Activated naive CD8-positive, alpha-beta T cell (primary cell): ENCODE measurements at regions not wholly inside any gene's neighbourhood (a gene's known extent, or its start where the extent isn't known, plus 50 kb on each side); places are given as distances from the start of the nearest gene placed in this dataset.

Experiments
- H3K27ac Mint-ChIP-seq: one replicate; pipeline ENCODE4 v1.8.0; 2021; ENCODE audit warnings: mixed read lengths
- H3K27me3 Mint-ChIP-seq: one replicate; pipeline ENCODE4 v1.8.0; 2021; ENCODE audit warnings: mixed read lengths
- H3K36me3 Mint-ChIP-seq: one replicate; pipeline ENCODE4 v1.8.0; 2021; ENCODE audit warnings: mixed read lengths
- H3K4me1 Mint-ChIP-seq: one replicate; pipeline ENCODE4 v1.8.0; 2021; ENCODE audit warnings: low read depth, mixed read lengths
- H3K4me3 Mint-ChIP-seq: one replicate; pipeline ENCODE4 v1.8.0; 2021; ENCODE audit warnings: mild to moderate bottlenecking, mixed read lengths
- H3K9me3 Mint-ChIP-seq: one replicate; pipeline ENCODE4 v1.8.0; 2021; ENCODE audit warnings: low read depth, mixed read lengths

- Mint-ChIP-seq H3K4me3 (no peak overlapping the region), H3K36me3 (peaks cover 6% of the 10 kb centered on the region), H3K9me3 (peaks cover 18% of the 10 kb centered on the region), H3K27ac (no peak overlapping the region), H3K27me3 (peaks cover 12% of the 10 kb centered on the region), H3K4me1 (no peaks in the 10 kb centered on the region)
These were observed 233.9 kb downstream of the CHIC2 start for GRCh38 chr4:53830511-53830910.

DNA sequence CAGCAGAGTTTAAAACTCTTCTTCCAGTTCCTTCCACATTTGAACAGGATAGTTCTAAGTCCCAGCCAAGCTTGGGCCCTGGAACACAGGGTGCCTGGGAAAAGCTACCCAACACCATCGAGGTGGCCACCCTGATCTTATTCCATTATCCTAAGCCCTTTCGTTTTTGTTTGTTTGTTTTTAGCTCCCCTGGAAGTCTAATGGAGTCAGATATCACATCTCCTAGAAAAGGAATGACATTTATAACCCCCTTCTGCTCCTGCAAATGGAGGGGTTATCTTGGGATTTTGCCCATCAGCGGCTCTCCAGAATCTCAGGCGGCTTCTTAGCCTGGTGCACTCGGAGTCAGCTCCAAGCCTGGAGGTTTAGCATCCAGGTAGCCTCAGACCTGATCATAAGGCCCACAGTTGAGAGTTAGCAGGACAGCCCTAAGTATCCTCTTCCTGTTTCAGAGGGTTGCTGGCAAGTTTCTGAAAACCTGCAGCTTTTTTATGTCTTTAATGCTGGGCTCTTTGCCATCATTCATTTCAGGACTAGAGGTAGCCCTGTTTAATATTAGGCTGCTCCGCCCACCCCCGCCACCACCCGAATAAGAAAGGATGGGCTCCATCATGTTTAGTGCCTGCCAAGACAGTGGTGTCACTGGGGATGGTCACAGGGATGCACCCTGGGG lies 230.0 kb upstream of the LNX1 start:
- Mint-ChIP-seq H3K9me3 (no peaks in the 10 kb centered on the region), H3K4me3 (no peak overlapping the region), H3K4me1 (no peaks in the 10 kb centered on the region), H3K36me3 (no peaks in the 10 kb centered on the region), H3K27me3 (peaks cover 6% of the 10 kb centered on the region), H3K27ac (no peak overlapping the region)

- peaks cover 6% of the 10 kb centered on the region for H3K27me3 Mint-ChIP-seq
- H3K4me1 Mint-ChIP-seq: no peaks in the 10 kb centered on the region
- H3K27ac Mint-ChIP-seq: no peak overlapping the region
- H3K9me3 Mint-ChIP-seq: no peaks in the 10 kb centered on the region
- H3K36me3 Mint-ChIP-seq: no peaks in the 10 kb centered on the region
- H3K4me3 Mint-ChIP-seq: no peak overlapping the region
These were observed 226.8 kb upstream of the LNX1 start for GRCh38 chr4:53818104-53818503.

DNA sequence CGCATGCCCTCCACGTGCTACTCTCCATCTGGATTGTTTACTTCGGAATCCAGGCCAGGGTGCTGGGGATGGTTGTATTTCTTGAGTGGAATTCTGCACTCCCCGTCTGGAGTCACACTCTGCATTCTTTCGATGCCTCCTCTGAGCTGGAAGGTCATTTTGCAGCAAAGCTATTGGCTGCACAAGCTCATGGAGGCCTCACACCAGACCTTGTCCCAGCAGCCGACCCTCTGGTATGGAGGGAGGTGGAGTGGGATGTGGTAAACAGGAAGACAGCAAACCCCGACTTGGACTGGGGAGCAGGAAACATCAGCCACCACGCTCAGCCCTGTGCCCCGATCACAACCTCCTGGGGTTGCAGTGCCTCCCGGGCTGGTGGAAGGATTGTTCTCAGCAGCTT lies 225.3 kb upstream of the LNX1 start:
- Mint-ChIP-seq H3K27me3 (peaks cover 6% of the 10 kb centered on the region), H3K4me1 (no peaks in the 10 kb centered on the region), H3K36me3 (no peaks in the 10 kb centered on the region), H3K27ac (no peak overlapping the region), H3K9me3 (no peaks in the 10 kb centered on the region), H3K4me3 (no peak overlapping the region)

- Mint-ChIP-seq H3K4me1 (no peaks in the 10 kb centered on the region), H3K27me3 (peaks cover 4% of the 10 kb centered on the region), H3K9me3 (no peaks in the 10 kb centered on the region), H3K27ac (no peak overlapping the region), H3K4me3 (no peak overlapping the region), H3K36me3 (no peaks in the 10 kb centered on the region)
These were observed 224.0 kb upstream of the LNX1 start for GRCh38 chr4:53815281-53815680.

DNA sequence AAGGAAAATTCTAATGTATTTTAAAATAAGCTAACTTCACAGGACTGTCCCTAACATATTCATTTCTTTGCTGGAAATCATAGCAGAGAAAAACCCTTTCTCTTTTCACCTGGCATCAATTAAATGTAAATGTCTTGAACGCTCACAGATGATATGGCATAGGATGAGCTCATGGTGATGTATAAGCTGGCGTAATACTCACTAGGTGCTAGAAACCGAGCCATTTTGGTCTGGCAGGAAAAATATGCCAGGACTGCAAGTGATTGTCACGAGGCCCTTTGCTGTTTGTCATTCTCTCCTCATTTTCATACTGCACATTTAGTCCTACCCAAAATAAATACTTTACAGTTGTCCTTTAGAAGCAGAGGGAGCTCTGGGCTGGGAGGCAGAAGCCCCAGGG lies 222.7 kb upstream of the LNX1 start:
- H3K27me3 Mint-ChIP-seq: peaks cover 4% of the 10 kb centered on the region
- H3K9me3 Mint-ChIP-seq: no peaks in the 10 kb centered on the region
- no peak overlapping the region for H3K27ac Mint-ChIP-seq
- H3K36me3 Mint-ChIP-seq: no peaks in the 10 kb centered on the region
- H3K4me3 Mint-ChIP-seq: no peak overlapping the region
- H3K4me1 Mint-ChIP-seq: no peaks in the 10 kb centered on the region

GRCh38 chr4:53810643-53811042 lies 219.4 kb upstream of the LNX1 start:
- no peaks in the 10 kb centered on the region for H3K36me3 Mint-ChIP-seq
- no peaks in the 10 kb centered on the region for H3K4me1 Mint-ChIP-seq
- no peaks in the 10 kb centered on the region for H3K9me3 Mint-ChIP-seq
- H3K27ac Mint-ChIP-seq: no peak overlapping the region
- no peak overlapping the region for H3K4me3 Mint-ChIP-seq
- H3K27me3 Mint-ChIP-seq: no peaks in the 10 kb centered on the region

GRCh38 chr4:53809816-53810215 lies 218.5 kb upstream of the LNX1 start:
- Mint-ChIP-seq H3K27me3 (no peaks in the 10 kb centered on the region), H3K9me3 (no peaks in the 10 kb centered on the region), H3K36me3 (no peaks in the 10 kb centered on the region), H3K27ac (no peak overlapping the region), H3K4me3 (no peak overlapping the region), H3K4me1 (no peaks in the 10 kb centered on the region)

GRCh38 chr4:53805291-53805690 lies 214.0 kb upstream of the LNX1 start:
- H3K27ac Mint-ChIP-seq: no peak overlapping the region
- H3K4me1 Mint-ChIP-seq: no peaks in the 10 kb centered on the region
- H3K4me3 Mint-ChIP-seq: no peak overlapping the region
- no peaks in the 10 kb centered on the region for H3K27me3 Mint-ChIP-seq
- H3K36me3 Mint-ChIP-seq: no peaks in the 10 kb centered on the region
- H3K9me3 Mint-ChIP-seq: no peaks in the 10 kb centered on the region

DNA sequence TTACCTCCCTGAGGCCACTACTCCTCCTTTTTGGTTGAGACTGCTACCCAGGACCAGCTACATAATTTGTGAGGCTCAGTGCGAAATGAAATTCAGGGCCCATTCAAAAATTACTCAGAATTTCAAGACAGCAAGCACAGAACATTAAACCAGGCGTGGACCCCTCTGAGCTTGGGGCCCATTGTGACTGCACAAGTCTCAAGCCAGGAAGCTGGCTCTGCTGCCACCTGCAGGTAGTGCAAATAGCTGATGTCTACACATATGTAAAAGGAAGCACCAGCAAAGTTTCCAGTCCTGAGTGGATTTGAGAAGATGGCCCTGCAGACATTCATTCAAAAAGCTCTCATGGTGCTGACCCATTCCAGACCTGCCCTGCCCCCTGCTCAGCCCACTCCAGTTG lies 213.4 kb upstream of the LNX1 start:
- Mint-ChIP-seq H3K4me1 (no peaks in the 10 kb centered on the region), H3K9me3 (no peaks in the 10 kb centered on the region), H3K27ac (no peak overlapping the region), H3K4me3 (no peak overlapping the region), H3K27me3 (no peaks in the 10 kb centered on the region), H3K36me3 (no peaks in the 10 kb centered on the region)

DNA sequence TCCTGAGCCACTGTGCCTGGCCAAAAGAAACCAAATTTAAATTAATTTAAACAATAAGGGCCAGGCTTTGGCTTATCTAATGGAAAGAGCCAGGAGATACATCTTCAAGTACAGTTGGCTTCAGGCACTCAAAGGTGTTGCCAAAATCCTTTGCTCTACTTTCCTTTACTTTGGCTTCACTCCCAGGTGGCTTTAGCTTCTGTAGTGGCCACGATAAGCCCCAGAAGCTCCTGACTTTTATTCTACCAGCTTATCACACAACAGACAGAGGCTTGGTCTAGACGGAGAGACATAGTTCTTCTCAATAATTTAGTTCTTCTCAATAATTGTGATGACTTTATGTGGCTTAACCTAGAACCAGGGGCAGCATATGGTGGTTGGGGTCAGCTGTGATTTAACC lies 211.2 kb upstream of the LNX1 start:
- H3K4me1 Mint-ChIP-seq: no peaks in the 10 kb centered on the region
- H3K9me3 Mint-ChIP-seq: no peaks in the 10 kb centered on the region

DNA sequence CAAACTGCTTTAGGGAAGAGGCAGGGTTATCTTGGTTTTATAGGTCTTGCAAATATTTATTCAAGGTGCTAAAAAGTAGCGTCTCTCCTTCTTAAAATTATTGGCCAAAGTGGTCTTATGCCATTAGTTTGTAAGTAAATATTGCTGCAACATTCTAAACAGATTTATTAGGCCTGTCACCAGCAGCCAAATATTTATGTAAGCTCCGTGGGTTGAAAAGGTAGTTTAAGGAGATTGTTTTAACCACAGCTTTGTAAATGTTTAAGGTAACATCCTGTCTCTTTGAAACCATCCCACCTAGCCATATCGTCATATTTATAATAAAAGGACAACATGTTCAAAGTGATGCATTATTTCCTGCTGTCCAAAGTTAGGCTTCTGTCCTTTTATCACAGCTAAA lies 210.1 kb upstream of the LNX1 start:
- Mint-ChIP-seq H3K27me3 (peaks cover 1% of the 10 kb centered on the region), H3K27ac (no peak overlapping the region), H3K36me3 (no peaks in the 10 kb centered on the region), H3K4me3 (no peak overlapping the region), H3K4me1 (no peaks in the 10 kb centered on the region), H3K9me3 (no peaks in the 10 kb centered on the region)

More for the DNA sequence above, 211.2 kb upstream of the LNX1 start:
- Mint-ChIP-seq H3K27me3 (peaks cover 1% of the 10 kb centered on the region), H3K36me3 (no peaks in the 10 kb centered on the region), H3K27ac (no peak overlapping the region), H3K4me3 (no peak overlapping the region)

- Mint-ChIP-seq H3K4me1 (no peaks in the 10 kb centered on the region), H3K27me3 (peaks cover 1% of the 10 kb centered on the region), H3K27ac (no peak overlapping the region), H3K9me3 (no peaks in the 10 kb centered on the region), H3K4me3 (no peak overlapping the region), H3K36me3 (no peaks in the 10 kb centered on the region)
These were observed 209.5 kb upstream of the LNX1 start for GRCh38 chr4:53800741-53801140.

DNA sequence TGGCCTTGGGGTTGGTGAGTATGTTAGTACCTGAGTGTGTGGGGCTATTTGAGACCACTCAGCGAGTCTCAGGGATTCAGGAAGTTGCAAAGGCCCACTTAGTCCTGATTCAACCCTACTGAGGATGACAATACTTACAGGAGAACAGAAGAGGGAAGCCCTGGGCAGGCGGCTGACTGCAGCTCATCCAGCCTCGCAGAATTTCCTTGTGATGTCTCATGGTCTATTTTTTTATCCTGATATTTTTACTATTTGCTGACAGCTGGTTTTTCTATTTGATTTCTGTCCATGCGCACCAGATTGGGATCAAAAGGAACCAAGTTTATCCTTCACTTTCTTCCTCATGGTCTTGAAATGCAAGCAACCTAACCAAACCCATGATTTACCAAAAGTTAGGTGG lies 201.8 kb upstream of the LNX1 start:
- H3K27me3 Mint-ChIP-seq: peaks cover 7% of the 10 kb centered on the region
- H3K36me3 Mint-ChIP-seq: no peaks in the 10 kb centered on the region
- H3K27ac Mint-ChIP-seq: no peak overlapping the region
- no peak overlapping the region for H3K4me3 Mint-ChIP-seq
- no peaks in the 10 kb centered on the region for H3K9me3 Mint-ChIP-seq
- no peaks in the 10 kb centered on the region for H3K4me1 Mint-ChIP-seq

GRCh38 chr4:53790286-53790685 lies 199.0 kb upstream of the LNX1 start:
- H3K4me1 Mint-ChIP-seq: no peaks in the 10 kb centered on the region
- H3K36me3 Mint-ChIP-seq: no peaks in the 10 kb centered on the region
- no peak overlapping the region for H3K27ac Mint-ChIP-seq
- no peaks in the 10 kb centered on the region for H3K9me3 Mint-ChIP-seq
- H3K27me3 Mint-ChIP-seq: peaks cover 7% of the 10 kb centered on the region
- H3K4me3 Mint-ChIP-seq: no peak overlapping the region

GRCh38 chr4:53788621-53789020 lies 197.3 kb upstream of the LNX1 start:
- H3K9me3 Mint-ChIP-seq: no peaks in the 10 kb centered on the region
- no peak overlapping the region for H3K27ac Mint-ChIP-seq
- H3K36me3 Mint-ChIP-seq: no peaks in the 10 kb centered on the region
- H3K4me3 Mint-ChIP-seq: no peak overlapping the region
- H3K4me1 Mint-ChIP-seq: no peaks in the 10 kb centered on the region
- peaks cover 5% of the 10 kb centered on the region for H3K27me3 Mint-ChIP-seq
